SKM-1 treated with dmso at 0.1 percent for 144 hours (cell line): ENCODE measurements at regions not wholly inside any gene's neighbourhood (a gene's known extent, or its start where the extent isn't known, plus 50 kb on each side); places are given as distances from the start of the nearest gene placed in this dataset.
"Not testable (repeated sequence)": the region's sequence is repeated elsewhere in the genome, so short reads cannot be mapped to it uniquely, and the experiment has no call there.

ENCODE experiments used
- DNase-seq: peaks from one replicate; lab custom pipeline; 2025; ENCODE audit not compliant: unreplicated experiment; lab: John Stamatoyannopoulos, UW

DNA sequence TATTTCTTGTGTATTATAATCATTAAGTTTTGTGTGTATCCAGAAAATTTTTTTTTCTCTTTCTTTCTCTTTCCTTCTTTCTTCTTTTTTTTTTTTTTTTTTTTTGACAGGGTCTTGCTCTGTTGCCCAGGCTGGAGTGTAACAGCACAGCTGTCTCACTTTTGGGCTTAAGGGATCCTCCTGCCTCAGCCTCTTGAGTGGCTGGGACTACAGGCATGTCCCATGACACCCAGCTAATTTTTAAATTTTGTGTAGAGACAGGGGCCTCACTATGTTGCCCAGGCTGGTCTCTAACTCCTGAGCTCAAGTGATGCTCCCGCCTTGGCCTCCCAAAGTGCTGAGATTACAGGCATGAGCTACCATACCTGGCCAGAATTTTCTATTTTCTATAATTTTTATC lies 120.2 kb upstream of the LDB2 start:
- DNase-seq = not testable (repeated sequence)

DNA sequence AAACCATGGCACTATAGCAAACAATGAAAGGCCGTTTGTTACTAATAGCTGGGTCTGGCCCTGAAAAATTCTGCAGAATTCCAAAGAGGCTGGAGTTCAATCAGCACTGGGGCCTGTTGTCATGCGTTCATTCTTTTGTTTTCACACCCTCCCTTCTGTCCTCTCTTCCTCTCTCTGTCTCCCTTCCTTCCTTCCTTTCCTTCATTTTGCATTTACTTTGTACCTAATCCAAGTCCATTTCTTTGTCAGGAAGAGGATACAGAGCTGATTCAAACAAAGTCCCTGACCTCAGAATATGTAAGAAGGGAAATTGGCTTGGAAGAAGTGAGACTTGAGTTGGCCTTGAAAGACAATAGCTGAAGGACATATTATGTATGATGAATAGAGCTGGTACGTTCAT lies 119.6 kb upstream of the LDB2 start:
- no peak for DNase-seq

DNA sequence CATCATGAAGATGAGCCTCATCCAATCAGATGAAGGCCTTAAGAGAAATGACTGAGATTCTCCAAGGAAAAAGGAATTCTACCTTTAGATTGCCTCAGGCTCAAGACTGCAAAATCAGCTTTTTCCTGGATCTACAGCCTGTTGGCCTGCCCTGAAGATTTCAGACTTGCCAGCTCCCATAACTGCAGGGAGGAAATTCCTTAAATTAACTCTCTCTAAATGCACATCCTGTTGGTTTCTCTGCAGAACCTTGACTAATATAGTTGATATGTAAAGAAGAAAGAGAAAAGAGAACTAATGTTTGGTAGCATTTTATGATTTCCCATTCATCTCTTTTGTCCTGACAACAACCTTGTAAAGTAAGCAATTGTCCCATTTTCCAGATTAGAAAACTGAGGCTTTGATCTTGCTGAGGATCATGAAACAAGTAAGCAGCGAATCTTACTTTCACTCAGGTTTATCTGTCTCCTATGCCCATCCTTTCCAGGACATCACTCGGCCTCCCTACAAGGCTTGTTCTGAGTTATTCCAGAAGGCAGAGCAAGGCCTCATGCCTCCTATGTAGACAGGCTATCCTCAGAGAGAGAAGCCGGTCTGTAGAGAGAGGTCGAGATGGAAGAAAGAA lies 115.0 kb upstream of the LDB2 start:
- no peak for DNase-seq

DNA sequence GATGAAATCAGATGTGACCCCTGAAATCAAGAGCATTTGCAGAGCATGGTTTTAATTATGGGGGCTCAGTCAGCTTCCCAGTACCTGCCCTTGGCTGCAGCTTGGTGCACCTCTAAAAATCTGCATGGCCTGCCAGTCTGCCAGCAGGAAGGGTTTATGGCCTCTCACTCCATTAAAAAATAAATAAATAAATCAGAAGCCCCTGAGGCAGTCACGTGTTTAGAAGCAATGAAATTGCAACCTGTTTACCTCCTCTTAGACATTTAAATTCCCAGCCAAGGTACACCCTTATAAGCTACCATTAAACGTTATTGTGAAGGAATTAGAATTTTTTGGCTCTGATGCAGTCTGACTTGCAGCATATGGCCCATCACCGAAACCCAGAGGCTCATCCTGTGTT lies 114.0 kb upstream of the LDB2 start:
- DNase-seq = no peak

DNA sequence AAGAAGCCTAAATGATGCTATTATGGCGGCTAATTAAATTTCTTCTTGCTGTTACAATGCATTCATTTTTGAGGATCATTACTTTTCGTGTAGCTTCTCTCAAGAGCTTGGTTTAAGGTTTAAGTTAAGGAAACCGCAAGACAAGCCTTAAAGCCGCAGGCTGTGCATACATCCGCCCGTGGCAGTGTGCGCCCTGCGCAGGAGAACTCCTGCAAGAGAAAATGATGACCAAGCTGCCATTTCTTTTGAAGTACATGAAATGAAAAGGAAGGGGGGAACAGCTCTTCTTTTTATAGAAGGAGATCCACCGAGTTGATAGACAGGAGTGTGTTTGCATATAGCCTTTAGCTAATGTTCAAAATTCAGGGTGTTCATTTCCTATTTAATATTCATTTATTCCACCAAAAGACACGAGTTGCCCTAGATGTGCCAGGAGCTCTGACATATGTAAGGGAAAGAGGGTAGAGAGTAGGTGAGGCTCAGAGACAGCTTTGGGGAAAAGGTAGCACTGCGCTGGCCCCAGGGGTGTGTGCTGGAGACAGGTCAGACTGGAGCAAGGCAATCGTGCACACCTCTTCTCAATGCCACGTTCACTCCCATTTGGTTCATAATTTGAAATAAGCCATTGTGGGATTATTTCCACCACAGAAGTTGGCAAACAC lies 112.1 kb upstream of the LDB2 start:
- DNase-seq = no peak

GRCh38 chr4:17009871-17010367 lies 111.5 kb upstream of the LDB2 start:
- no peak for DNase-seq

- no peak for DNase-seq
Measured at GRCh38 chr4:17008834-17009345, 110.4 kb upstream of the LDB2 start.

DNA sequence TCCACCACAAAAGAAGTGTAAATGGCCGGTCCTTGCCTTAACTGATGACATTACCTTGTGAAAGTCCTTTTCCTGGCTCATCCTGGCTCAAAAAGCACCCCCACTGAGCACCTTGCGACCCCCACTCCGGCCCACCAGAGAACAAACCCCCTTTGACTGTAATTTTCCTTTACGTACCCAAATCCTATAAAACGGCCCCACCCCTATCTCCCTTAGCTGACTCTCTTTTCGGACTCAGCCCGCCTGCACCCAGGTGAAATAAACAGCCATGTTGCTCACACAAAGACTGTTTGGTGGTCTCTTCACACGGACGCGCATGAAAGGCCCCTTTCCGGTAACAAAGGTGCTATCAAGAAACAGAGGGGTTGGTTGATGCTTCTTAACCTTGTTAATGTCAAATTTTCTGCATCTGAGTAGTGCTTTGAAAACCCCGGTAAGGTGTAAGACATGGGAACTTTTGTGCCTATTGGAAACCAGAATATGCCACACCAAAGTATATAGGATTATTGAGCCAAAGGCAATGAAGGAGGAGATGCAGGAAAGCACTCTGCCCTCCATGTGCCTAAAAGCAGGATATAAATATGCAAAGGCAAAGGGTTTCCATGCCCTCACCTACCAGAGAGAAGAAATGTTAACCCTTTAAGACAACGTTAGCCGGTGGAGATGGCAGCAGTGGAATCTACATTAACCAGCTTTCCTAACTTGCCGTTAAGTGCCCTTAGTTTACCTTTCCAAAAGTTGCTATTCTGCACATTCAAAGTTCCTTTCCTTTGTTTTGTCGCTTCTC lies 105.4 kb upstream of the LDB2 start:
- DNase-seq = not testable (repeated sequence)

- DNase-seq = no peak
Measured at GRCh38 chr4:16995451-16995850, 97.0 kb upstream of the LDB2 start.

DNA sequence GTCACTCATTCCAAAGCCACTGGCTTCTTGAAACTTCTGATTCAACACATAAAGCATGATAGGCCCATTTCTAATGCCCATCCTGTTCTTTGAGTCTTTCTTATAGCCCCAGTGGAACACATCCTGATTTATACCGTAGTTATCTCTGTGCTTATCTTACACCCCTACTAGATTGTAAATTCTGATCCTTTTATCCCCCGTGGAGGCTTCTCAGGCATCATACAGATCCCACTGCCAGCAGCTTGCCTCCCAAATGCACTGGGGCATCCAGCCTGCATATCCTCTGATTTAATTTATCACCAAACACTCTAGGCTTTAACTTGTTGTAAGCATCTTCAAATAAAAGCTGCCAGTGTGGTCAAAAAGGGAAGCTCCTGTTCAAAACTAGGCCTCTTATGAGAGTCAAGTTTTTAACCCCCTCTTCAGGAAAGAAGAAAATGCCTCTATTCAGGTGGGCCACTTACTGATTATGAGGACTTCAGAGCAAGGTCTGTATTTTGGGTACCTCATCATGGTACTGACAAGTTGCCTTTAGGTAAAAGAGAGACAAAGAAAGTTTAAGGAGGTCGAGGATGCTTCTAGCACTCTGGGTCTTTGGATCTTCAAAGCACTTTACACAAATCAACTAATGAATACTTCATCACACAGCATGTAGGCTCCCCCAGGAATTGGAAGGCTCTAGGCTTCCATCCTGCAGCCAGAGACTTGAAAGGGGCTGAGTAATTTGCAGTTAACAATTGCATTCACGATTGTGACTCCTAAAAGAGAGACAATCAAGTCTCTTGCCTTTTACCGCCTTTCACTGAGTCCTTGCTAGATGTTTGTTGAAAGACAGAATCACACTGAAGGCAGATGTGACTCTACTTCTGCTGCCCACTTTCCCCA lies 95.8 kb upstream of the LDB2 start:
- DNase-seq = no peak

- no peak for DNase-seq
Measured at GRCh38 chr4:16992566-16993225, 94.3 kb upstream of the LDB2 start.

- no peak for DNase-seq
Measured at GRCh38 chr4:16991450-16991849, 93.0 kb upstream of the LDB2 start.

DNA sequence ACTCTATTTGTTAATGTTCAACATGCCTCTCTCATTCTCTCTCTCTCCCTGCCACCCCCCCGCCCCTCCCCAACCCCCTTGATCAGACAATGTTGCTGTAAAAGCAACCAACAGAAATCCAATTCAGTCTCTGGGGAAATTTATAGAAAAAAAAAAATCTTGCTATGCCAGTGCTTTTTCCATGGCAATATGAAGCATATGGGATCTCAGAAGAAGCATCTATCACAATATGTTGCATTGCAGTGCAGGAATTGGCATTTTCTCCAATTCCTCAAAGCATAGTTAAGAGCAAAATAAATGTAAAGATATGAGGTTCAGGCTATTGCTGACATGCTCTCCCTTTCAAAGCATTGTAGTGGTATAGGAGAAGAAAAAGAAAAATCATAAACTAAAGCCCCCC lies 90.9 kb upstream of the LDB2 start:
- DNase-seq = no peak

- no peak for DNase-seq
Measured at GRCh38 chr4:16988814-16989213, 90.4 kb upstream of the LDB2 start.

- no peak for DNase-seq
Measured at GRCh38 chr4:16977081-16977480, 78.6 kb upstream of the LDB2 start.

DNA sequence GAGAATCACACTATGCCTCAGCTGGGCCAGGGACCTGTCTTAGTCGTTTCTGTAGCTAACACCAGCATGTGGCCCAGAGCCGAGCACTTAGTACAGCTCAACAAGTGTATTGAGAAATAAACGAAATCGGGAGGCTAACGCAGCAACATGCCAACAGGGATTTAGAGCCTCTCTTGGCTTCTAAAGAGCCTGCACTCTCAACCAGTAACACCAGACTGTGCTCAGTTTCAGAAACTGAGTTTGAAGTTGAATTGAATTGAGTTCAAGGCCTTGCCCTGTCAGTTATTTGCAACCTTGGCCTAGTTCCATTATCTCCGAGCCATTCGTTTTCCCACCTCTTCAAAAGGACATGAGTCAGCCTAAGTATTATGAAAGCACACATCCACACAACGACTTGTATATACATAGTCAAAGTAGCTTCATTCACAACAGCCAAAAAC lies 71.3 kb upstream of the LDB2 start:
- no peak for DNase-seq

DNA sequence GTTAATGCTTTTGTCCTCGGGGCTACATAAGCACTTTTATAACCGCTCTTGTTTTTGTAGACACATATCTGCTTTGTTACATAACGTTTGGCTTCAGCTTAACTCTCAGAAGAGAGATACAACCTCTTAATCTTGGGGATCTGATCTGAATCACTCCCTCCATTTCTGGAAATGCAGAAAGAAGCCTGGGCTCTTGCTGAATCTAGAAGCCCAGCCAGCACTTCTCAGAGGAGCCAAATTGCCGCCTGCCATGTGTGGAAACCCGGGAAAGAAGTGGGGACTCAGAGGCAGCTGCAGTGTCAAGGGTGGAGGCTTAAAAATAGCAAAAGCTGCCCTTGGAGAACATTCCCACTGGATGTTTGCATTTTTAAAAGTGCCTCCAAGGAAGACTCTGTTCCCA lies 69.3 kb upstream of the LDB2 start:
- no peak for DNase-seq

DNA sequence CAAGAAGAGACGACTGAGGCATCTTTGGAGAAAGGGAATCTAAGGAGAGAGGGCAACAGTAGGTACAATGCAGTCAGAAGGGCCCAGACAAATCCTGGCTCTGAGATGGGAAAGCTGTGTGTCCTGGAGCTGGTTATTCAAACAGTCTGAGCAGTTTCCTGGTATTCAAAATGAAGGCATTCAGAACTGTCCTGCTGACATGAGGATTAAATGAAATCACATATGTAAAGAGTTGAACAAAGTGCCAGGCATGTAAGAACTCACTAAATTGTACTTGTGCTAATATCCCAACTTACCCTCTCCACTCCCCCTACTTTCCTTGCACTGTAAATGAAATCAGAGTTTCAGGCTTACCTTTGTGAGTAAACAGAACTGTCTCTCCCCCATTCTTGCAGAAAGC lies 60.9 kb upstream of the LDB2 start:
- DNase-seq = no peak

GRCh38 chr4:16952896-16953630 lies 54.6 kb upstream of the LDB2 start:
- DNase-seq = no peak

DNA sequence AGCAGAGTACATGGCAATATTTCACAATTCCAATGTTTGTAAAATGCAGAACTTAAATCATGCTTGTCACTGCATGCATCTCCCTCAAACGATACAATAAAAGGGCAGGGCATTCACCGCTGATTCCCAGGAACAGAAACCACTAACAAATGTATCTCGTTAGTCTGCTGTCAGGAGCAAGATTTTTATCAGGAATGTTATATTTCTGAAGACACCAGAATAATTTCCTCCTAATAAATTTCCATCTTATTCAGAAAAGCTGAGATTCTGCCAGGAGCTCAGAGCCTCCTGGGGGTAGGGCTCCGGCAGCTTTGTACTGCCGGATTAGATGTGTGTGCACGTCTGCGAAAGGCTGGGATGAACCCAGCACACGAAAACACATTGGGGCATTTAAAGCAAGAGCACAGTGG lies 54.0 kb upstream of the LDB2 start:
- no peak for DNase-seq
